ENCODE measurements at regions not wholly inside any gene's neighbourhood (a gene's known extent, or its start where the extent isn't known, plus 50 kb on each side); places are given as distances from the start of the nearest gene placed in this dataset.

DNA sequence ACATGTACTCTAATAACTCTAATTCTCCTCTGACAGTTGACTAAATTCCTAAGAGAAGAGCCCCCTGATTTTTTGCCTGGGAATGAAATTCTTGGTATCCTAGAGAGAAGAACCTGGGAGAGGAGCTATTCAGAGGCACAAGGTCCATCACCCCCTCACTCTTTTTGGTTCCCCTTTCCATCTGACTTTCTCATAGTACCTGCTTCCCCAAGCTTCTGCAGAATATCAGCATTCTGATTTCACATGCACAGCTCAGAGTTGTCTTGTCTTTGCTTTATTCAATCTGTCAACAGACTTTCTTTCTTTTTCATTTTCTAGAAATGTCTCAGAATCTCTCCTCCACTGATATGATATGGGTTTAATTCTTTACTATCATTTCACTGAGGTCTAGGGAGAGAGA lies 141.5 kb upstream of the FBXL17 start:
- Histone ChIP-seq H3K27ac (no peak overlapping the region), H3K9me3 (peaks cover 10% of the 10 kb centered on the region), H3K36me3 (ENCODE audit: insufficient read depth in 1 of 2, low read depth in 1 of 2) (no peaks in the 10 kb centered on the region), H3K27me3 (ENCODE audit: insufficient read depth in 3 of 3, low read length in 2 of 3) (no peaks in the 10 kb centered on the region), H3K4me1 (no peaks in the 10 kb centered on the region), H3K4me3 (no peak overlapping the region)
- no peak for DNase-seq
- TF ChIP-seq, protein P1, sequence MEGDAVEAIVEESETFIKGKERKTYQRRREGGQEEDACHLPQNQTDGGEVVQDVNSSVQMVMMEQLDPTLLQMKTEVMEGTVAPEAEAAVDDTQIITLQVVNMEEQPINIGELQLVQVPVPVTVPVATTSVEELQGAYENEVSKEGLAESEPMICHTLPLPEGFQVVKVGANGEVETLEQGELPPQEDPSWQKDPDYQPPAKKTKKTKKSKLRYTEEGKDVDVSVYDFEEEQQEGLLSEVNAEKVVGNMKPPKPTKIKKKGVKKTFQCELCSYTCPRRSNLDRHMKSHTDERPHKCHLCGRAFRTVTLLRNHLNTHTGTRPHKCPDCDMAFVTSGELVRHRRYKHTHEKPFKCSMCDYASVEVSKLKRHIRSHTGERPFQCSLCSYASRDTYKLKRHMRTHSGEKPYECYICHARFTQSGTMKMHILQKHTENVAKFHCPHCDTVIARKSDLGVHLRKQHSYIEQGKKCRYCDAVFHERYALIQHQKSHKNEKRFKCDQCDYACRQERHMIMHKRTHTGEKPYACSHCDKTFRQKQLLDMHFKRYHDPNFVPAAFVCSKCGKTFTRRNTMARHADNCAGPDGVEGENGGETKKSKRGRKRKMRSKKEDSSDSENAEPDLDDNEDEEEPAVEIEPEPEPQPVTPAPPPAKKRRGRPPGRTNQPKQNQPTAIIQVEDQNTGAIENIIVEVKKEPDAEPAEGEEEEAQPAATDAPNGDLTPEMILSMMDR (IDR thresholded peaks at IDR 0.05), result no peak
- ATAC-seq, result no peak
- intact Hi-C loops (cut with DNase I), result no loop called here

DNA sequence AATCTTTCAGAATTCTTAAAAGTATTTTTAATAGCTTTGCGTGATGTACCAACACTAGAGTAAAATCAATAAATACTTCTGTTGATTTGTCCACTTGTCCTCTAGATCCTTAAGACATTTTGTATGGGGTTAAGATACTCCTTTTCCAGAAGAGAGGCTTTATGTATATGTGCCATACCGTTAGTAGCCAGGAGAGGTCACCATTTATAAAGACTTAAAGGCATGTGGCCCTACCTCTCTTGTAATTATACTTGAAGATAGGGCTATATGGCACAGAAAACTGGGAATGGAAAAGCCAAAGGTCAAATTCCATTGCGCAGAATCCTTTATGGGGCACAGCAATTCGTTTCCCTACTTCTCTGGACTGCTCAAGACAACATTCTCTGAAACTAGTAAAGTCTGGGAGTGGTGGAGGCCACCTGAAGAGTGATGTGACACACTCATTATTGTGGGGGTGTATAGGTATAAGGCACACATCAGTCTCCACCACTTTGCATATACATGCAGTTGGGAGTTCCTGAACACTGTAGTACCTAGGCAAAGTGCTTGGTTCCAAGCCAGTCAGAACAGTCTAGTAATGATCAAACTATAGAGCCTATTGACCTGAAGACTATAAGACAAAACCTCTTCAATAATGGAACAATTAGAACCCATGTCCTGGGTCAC lies 140.1 kb upstream of the FBXL17 start:
- no peak for DNase-seq
- H3K4me3 ChIP-seq, result no peak overlapping the region
- WGBS, 3 donors, result 26 to 33% (median 29%) methylated on average over 4 of the region's 4 CpGs

DNA sequence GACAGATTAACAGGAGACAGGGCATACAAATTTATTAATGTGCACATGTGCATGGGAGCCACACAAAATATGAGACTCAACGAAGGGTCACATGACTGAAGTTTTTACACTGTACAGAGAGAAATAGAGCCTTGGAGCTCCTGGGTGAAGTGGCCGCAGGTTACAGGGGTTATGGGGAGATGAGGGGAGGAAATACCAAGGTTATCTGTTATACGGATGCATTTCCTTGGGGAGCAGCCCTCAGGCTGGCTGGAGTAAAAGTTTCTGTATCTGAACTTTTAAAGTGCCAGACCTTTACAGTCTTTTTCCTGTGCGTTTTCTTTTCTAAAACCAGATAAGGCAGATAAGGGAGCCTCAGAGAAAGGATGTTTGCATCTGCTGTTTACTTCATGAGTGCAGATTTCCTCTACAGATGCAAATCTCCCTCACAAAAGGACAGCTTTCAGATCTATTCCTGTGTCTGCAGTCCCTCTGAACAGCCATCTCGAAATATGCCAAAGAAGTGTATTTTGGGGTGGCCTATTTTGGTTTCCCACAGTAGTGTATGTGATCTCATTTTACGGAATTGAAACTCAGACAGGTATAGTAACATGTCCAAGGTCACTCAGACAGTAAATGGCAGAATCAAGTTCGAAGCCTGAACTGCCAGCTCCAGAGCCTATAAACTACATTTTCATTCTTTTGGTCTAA lies 139.3 kb upstream of the FBXL17 start:
- intact Hi-C loops (cut with DNase I), result no loop called here
- Histone ChIP-seq H3K27ac (no peak overlapping the region), H3K36me3 (ENCODE audit: insufficient read depth in 1 of 2, low read depth in 1 of 2) (no peaks in the 10 kb centered on the region), H3K4me1 (no peaks in the 10 kb centered on the region), H3K27me3 (ENCODE audit: insufficient read depth in 3 of 3, low read length in 2 of 3) (no peaks in the 10 kb centered on the region), H3K9me3 (no peaks in the 10 kb centered on the region), H3K4me3 (no peak overlapping the region)
- DNase-seq (no peak), ATAC-seq (no peak)
- WGBS, 3 donors, result 28 to 39% (median 29%) methylated on average over 7 of the region's 7 CpGs
- TF ChIP-seq, protein P1 (IDR thresholded peaks at IDR 0.05), result no peak

More for the DNA sequence above, 140.1 kb upstream of the FBXL17 start:
- peak in 1 of 4 donors; percentile 48 for ATAC-seq
- Histone ChIP-seq H3K27me3 (ENCODE audit: insufficient read depth in 3 of 3, low read length in 2 of 3) (no peaks in the 10 kb centered on the region), H3K4me1 (no peaks in the 10 kb centered on the region), H3K27ac (no peak overlapping the region), H3K36me3 (ENCODE audit: insufficient read depth in 1 of 2, low read depth in 1 of 2) (no peaks in the 10 kb centered on the region), H3K9me3 (peaks cover 6% of the 10 kb centered on the region)
- TF ChIP-seq, protein P1 (IDR thresholded peaks at IDR 0.05), result peak; percentile 44
- intact Hi-C loops (cut with DNase I), result no loop called here

DNA sequence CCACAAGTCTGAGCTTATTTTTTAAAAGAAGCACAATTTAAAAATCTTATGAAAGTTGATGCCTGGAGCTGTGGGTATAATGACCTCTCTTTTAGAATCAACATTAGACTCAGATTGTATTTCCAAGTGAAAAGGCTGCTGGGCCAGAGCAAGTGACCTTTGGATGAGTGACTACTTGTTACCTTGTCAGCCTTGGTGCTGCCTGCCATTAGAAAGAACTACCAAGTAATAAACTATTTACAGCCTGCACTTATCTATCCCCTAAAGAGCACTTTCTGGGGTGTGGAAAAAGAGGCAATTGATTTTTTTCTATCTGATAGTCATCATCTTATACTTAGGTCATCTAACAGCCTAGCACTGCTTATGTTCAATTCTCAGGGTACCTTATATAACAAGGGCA lies 134.9 kb upstream of the FBXL17 start:
- ATAC-seq (no peak), DNase-seq (no peak)
- Histone ChIP-seq H3K9me3 (no peaks in the 10 kb centered on the region), H3K4me3 (no peak overlapping the region), H3K36me3 (ENCODE audit: insufficient read depth in 1 of 2, low read depth in 1 of 2) (no peaks in the 10 kb centered on the region), H3K4me1 (no peaks in the 10 kb centered on the region), H3K27ac (no peak overlapping the region), H3K27me3 (ENCODE audit: insufficient read depth in 3 of 3, low read length in 2 of 3) (no peaks in the 10 kb centered on the region)
- intact Hi-C loops (cut with DNase I), result no loop called here
- TF ChIP-seq, protein P1 (IDR thresholded peaks at IDR 0.05), result no peak

Data from psoas muscle (tissue), 7 donors.